Tibial artery (tissue), 4 donors: ENCODE measurements at regions not wholly inside any gene's neighbourhood (a gene's known extent, or its start where the extent isn't known, plus 50 kb on each side); places are given as distances from the start of the nearest gene placed in this dataset.
"Not testable (repeated sequence)": the region's sequence is repeated elsewhere in the genome, so short reads cannot be mapped to it uniquely, and the experiment has no call there.

Source experiments
- DNase-seq, 2 donors: peaks; one replicate each; pipeline ENCODE4 v3.0.0-alpha.2; 2019
- H3K27ac ChIP-seq, 2 donors: fragments of 200-600 bp; sonication (generic) in 1 of 2; 1 replicate in 1 of 2; 2 replicates in 1 of 2; pipeline ENCODE4 v1.5.1; 2018 to 2019; ENCODE audit warnings: mild to moderate bottlenecking in 1 of 2
- H3K27me3 ChIP-seq, 2 donors: fragments of 200-600 bp; sonication (generic) in 1 of 2; one replicate each; pipeline versions ENCODE4 v1.5.1 to v1.6.0; 2016 to 2019
- H3K36me3 ChIP-seq, 3 donors: fragments of 200-600 bp; sonication (generic) in 2 of 3; one replicate each; pipeline ENCODE4 v1.5.1; 2016 to 2019; ENCODE audit warnings: mild to moderate bottlenecking in 2 of 3
- H3K4me1 ChIP-seq, 4 donors: fragments of 200-600 bp; sonication (generic) in 2 of 4; 1 replicate in 3 of 4; 2 replicates in 1 of 4; pipeline ENCODE4 v1.5.1; 2016 to 2019
- H3K4me3 ChIP-seq, 2 donors: fragments of 200-600 bp; sonication (generic) in 1 of 2; 1 replicate in 1 of 2; 2 replicates in 1 of 2; pipeline ENCODE4 v1.5.1; 2018 to 2019; ENCODE audit warnings: mild to moderate bottlenecking in 2 of 2
- H3K9me3 ChIP-seq, 3 donors: fragments of 200-600 bp; sonication (generic) in 1 of 3; one replicate each; pipeline ENCODE4 v1.5.1; 2016 to 2019
- intact Hi-C: fragments of 100-400 bp; cut with DNase I; formaldehyde crosslinking; loops from one replicate; pipeline ENCODE4 v1.15.0; 2023; ENCODE audit warnings: low total_unique reads
- TF ChIP-seq, protein P1 (sequence below), 2 experiments: fragments of 200-600 bp in 1 of 2; fragments of 450-650 bp in 1 of 2; IDR thresholded peaks; one replicate each; pipeline ENCODE4 v1.5.1; 2017 to 2019; ENCODE audit warnings: antibody characterized with exemption in 2 of 2, mild to moderate bottlenecking in 1 of 2, moderate library complexity in 1 of 2

DNA sequence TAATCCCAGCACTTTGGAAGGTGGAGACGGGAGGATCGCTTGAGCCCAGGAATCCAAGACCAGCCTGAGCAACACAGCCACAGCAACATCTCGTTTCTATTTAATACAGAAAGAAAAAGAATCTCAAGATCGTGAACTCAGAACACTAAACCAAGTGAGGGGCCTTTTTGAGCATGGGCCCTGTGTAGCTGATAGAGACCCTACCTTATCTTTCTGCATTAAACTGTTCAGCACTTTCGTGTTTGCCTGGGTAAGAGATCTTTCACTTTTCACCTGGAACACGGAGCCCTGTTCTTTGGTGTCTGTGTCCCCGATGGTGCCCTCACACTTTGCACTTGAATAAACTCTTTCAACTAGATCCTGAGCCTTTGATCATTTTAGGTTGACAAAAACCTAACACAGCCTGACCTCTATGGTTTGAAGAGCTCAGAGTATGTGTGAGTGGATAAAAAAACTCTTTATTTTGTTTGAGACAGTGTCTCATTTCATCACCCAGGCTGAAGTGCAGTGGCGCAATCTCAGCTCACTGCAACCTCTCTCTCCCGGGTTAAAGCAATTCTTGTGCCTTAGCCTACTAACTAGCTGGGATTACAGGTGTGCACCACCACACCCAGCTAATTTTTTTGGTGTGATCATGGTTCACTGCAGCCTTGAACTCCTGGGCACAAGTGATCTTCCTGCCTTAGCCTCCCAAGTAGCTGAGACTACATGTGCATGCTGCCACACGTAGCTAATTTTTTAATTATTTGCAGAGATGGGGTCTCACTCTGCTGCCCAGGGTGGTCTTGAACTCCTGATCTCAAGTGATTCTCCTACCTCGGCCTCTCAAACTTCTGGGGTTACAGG is 83.8 kb upstream of the GRIN2A start:
- H3K9me3 ChIP-seq: no peaks in the 10 kb centered on the region
- peak in 1 of 2 donors; percentile 16 for DNase-seq
- H3K27ac ChIP-seq: no peak overlapping the region
- no peak overlapping the region for H3K4me3 ChIP-seq
- peaks cover 0 to 3% of the 10 kb centered on the region in 2 donors for H3K27me3 ChIP-seq
- H3K4me1 ChIP-seq: peaks cover 0 to 9% (median 2%) of the 10 kb centered on the region in 4 donors
- intact Hi-C loops: no loop called here
- TF ChIP-seq, protein P1, sequence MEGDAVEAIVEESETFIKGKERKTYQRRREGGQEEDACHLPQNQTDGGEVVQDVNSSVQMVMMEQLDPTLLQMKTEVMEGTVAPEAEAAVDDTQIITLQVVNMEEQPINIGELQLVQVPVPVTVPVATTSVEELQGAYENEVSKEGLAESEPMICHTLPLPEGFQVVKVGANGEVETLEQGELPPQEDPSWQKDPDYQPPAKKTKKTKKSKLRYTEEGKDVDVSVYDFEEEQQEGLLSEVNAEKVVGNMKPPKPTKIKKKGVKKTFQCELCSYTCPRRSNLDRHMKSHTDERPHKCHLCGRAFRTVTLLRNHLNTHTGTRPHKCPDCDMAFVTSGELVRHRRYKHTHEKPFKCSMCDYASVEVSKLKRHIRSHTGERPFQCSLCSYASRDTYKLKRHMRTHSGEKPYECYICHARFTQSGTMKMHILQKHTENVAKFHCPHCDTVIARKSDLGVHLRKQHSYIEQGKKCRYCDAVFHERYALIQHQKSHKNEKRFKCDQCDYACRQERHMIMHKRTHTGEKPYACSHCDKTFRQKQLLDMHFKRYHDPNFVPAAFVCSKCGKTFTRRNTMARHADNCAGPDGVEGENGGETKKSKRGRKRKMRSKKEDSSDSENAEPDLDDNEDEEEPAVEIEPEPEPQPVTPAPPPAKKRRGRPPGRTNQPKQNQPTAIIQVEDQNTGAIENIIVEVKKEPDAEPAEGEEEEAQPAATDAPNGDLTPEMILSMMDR (IDR thresholded peaks at IDR 0.05): no peak
- H3K36me3 ChIP-seq: no peaks in the 10 kb centered on the region

- TF ChIP-seq, protein P1 (IDR thresholded peaks at IDR 0.05): no peak
- DNase-seq: peak in 1 of 2 donors; percentile 11
- H3K27ac ChIP-seq: no peak overlapping the region
- H3K9me3 ChIP-seq: no peaks in the 10 kb centered on the region
- H3K4me1 ChIP-seq: peaks cover 0 to 9% (median 2%) of the 10 kb centered on the region in 4 donors
- no peak overlapping the region for H3K4me3 ChIP-seq
- peaks cover 0 to 3% of the 10 kb centered on the region in 2 donors for H3K27me3 ChIP-seq
- no peaks in the 10 kb centered on the region for H3K36me3 ChIP-seq
- intact Hi-C loops: no loop called here
Observed at GRCh38 chr16:10266809-10267208, 84.6 kb upstream of the GRIN2A start.

GRCh38 chr16:10269632-10270031 is 87.4 kb upstream of the GRIN2A start:
- H3K27ac ChIP-seq: no peak overlapping the region
- intact Hi-C loops: no loop called here
- peaks cover 0 to 3% of the 10 kb centered on the region in 2 donors for H3K27me3 ChIP-seq
- H3K4me3 ChIP-seq: no peak overlapping the region
- no peaks in the 10 kb centered on the region for H3K36me3 ChIP-seq
- DNase-seq: no peak
- no peaks in the 10 kb centered on the region for H3K9me3 ChIP-seq
- H3K4me1 ChIP-seq: peaks cover 0 to 9% (median 2%) of the 10 kb centered on the region in 4 donors
- TF ChIP-seq, protein P1 (IDR thresholded peaks at IDR 0.05): no peak

DNA sequence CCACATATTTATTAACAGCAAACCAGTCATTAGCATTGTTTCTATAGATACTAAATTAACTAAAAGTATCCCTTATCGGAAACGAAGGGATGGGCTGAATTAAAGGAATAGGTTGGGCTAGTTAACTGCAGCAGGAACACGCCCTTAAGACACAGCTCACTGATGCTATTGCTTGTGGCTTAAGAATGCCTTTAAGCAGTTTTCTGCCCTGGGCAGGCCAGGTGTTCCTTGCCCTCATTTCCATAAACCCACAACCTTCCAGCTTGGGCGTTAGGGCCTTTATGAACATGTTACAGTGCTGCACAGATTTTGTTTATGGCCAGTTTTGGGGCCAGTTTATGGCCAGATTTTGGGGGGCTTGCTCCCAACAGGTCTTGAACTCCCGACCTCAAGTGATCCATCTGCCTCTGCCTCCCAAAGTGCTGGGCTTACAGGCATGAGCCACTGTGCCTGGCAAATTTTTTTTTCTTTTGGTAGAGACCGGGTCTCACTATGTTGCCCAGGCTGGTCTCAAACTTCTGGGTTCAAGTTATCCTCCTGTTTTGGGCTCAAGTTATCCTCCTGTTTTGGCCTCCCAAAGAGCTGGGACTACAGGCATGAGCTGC is 90.1 kb upstream of the GRIN2A start:
- H3K4me3 ChIP-seq, DNase-seq, H3K9me3 ChIP-seq, intact Hi-C loops, H3K27me3 ChIP-seq, H3K4me1 ChIP-seq, H3K27ac ChIP-seq, H3K36me3 ChIP-seq: not testable (repeated sequence)

GRCh38 chr16:10275214-10275996 is 93.2 kb upstream of the GRIN2A start:
- H3K4me1 ChIP-seq, H3K27me3 ChIP-seq, H3K27ac ChIP-seq, H3K36me3 ChIP-seq, H3K4me3 ChIP-seq, H3K9me3 ChIP-seq, intact Hi-C loops: not testable (repeated sequence)
- peak in 1 of 2 donors; percentile 17 for DNase-seq

GRCh38 chr16:10277597-10277996 is 95.4 kb upstream of the GRIN2A start:
- no peaks in the 10 kb centered on the region for H3K36me3 ChIP-seq
- H3K4me1 ChIP-seq: no peaks in the 10 kb centered on the region
- intact Hi-C loops: no loop called here
- H3K9me3 ChIP-seq: peaks cover 0 to 6% (median 0%) of the 10 kb centered on the region in 3 donors
- TF ChIP-seq, protein P1 (IDR thresholded peaks at IDR 0.05): no peak
- H3K27me3 ChIP-seq: no peaks in the 10 kb centered on the region
- no peak for DNase-seq
- no peak overlapping the region for H3K4me3 ChIP-seq
- no peak overlapping the region for H3K27ac ChIP-seq
